ENCODE measurements at regions not wholly inside any gene's neighbourhood (a gene's known extent, or its start where the extent isn't known, plus 50 kb on each side); places are given as distances from the start of the nearest gene placed in this dataset.

DNA sequence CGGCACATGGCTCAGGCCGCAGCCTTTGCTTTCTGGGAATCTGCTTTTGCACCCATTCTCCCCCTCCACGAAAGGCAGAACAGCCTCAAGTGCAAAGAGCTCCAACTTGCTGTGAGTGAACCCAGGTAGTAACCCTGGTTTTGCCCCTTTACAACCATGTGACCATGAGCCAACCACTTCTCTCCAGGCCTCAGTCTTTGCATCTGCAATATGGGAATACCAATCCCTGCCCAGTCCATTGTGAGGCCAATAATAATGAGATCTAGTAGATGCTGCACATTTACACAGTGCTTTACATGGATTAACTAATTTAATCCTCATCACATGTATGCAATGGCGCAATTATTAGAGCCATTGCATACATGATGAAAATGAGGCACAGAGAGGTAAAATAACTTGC, 108.9 kb upstream of the MYL2 start:
- H3K4me1 ChIP-seq (ENCODE audit: control insufficient read depth in 1 of 2, insufficient read depth in 2 of 2, low read length in 2 of 2): no peaks in the 10 kb centered on the region
- no peak overlapping the region for H3K18ac ChIP-seq (ENCODE audit: low read length)
- H3K14ac ChIP-seq (ENCODE audit: low read length): no peak overlapping the region
- H3K23ac ChIP-seq (ENCODE audit: low read length): no peak overlapping the region
- no peak overlapping the region for H2AFZ ChIP-seq (ENCODE audit: insufficient read depth, low read length, poor library complexity)
- H2BK120ac ChIP-seq (ENCODE audit: insufficient read depth, low read length, poor library complexity): no peak overlapping the region
- no CpG with 5 or more reads among the region's 4 CpGs for whole genome bisulfite sequencing (ENCODE audit: extremely low coverage, insufficient coverage, insufficient read length)
- H3K79me2 ChIP-seq (ENCODE audit: control insufficient read depth, insufficient read depth, low read length, poor library complexity): no peaks in the 10 kb centered on the region
- H3K9me3 ChIP-seq (ENCODE audit: insufficient read depth, low read depth, low read length): no peaks in the 10 kb centered on the region
- H2AK5ac ChIP-seq (ENCODE audit: low read length): no peak overlapping the region
- H2BK12ac ChIP-seq (ENCODE audit: low read length): no peak overlapping the region
- H3K4me3 ChIP-seq (ENCODE audit: low read depth, low read length): no peak overlapping the region
- H4K12ac ChIP-seq (ENCODE audit: low read depth, low read length): no peak overlapping the region
- no peak overlapping the region for H4K8ac ChIP-seq (ENCODE audit: low read depth, low read length)
- no peaks in the 10 kb centered on the region for H3K36me3 ChIP-seq (ENCODE audit: control insufficient read depth in 1 of 2, insufficient read depth in 2 of 2, low read length in 2 of 2)
- H3K4ac ChIP-seq (ENCODE audit: low read depth, low read length): no peak overlapping the region
- DNase-seq: no peak
- H3K27me3 ChIP-seq (ENCODE audit: insufficient read depth, low read length): peaks cover 13% of the 10 kb centered on the region
- no peak overlapping the region for H3K9ac ChIP-seq (ENCODE audit: low read length)
- no peak overlapping the region for H4K91ac ChIP-seq (ENCODE audit: low read depth, low read length)
- H2BK5ac ChIP-seq (ENCODE audit: low read depth, low read length, poor library complexity): no peak overlapping the region
- H3K27ac ChIP-seq (ENCODE audit: low read depth, low read length): no peak overlapping the region
- no peak overlapping the region for H3K4me2 ChIP-seq (ENCODE audit: low read length)
- no peaks in the 10 kb centered on the region for H3K79me1 ChIP-seq (ENCODE audit: low read length)

- Histone ChIP-seq H2BK120ac (ENCODE audit: insufficient read depth, low read length, poor library complexity) (no peak overlapping the region), H3K18ac (ENCODE audit: low read length) (no peak overlapping the region), H2AK5ac (ENCODE audit: low read length) (no peak overlapping the region), H3K9me3 (ENCODE audit: insufficient read depth, low read depth, low read length) (no peaks in the 10 kb centered on the region), H3K27ac (ENCODE audit: low read depth, low read length) (no peak overlapping the region), H3K4ac (ENCODE audit: low read depth, low read length) (no peak overlapping the region), H3K4me1 (ENCODE audit: control insufficient read depth in 1 of 2, insufficient read depth in 2 of 2, low read length in 2 of 2) (no peaks in the 10 kb centered on the region), H2BK12ac (ENCODE audit: low read length) (no peak overlapping the region), H4K12ac (ENCODE audit: low read depth, low read length) (no peak overlapping the region), H3K4me2 (ENCODE audit: low read length) (no peak overlapping the region), H3K23ac (ENCODE audit: low read length) (no peak overlapping the region), H3K9ac (ENCODE audit: low read length) (no peak overlapping the region), H3K27me3 (ENCODE audit: insufficient read depth, low read length) (peaks cover 8% of the 10 kb centered on the region), H4K91ac (ENCODE audit: low read depth, low read length) (no peak overlapping the region), H3K79me1 (ENCODE audit: low read length) (no peaks in the 10 kb centered on the region), H2AFZ (ENCODE audit: insufficient read depth, low read length, poor library complexity) (no peak overlapping the region), H3K36me3 (ENCODE audit: control insufficient read depth in 1 of 2, insufficient read depth in 2 of 2, low read length in 2 of 2) (no peaks in the 10 kb centered on the region), H3K14ac (ENCODE audit: low read length) (no peak overlapping the region), H3K4me3 (ENCODE audit: low read depth, low read length) (no peak overlapping the region), H3K79me2 (ENCODE audit: control insufficient read depth, insufficient read depth, low read length, poor library complexity) (no peaks in the 10 kb centered on the region), H2BK5ac (ENCODE audit: low read depth, low read length, poor library complexity) (no peak overlapping the region), H4K8ac (ENCODE audit: low read depth, low read length) (no peak overlapping the region)
- WGBS (ENCODE audit: extremely low coverage, insufficient coverage, insufficient read length): no CpG with 5 or more reads among the region's 2 CpGs
- DNase-seq: no peak
These were observed 108.5 kb upstream of the MYL2 start for GRCh38 chr12:111028830-111029229.

GRCh38 chr12:111027431-111027830, 107.1 kb upstream of the MYL2 start:
- H3K79me2 ChIP-seq (ENCODE audit: control insufficient read depth, insufficient read depth, low read length, poor library complexity): no peaks in the 10 kb centered on the region
- no peak overlapping the region for H3K4ac ChIP-seq (ENCODE audit: low read depth, low read length)
- H2BK12ac ChIP-seq (ENCODE audit: low read length): no peak overlapping the region
- no peak overlapping the region for H4K12ac ChIP-seq (ENCODE audit: low read depth, low read length)
- no peak overlapping the region for H3K14ac ChIP-seq (ENCODE audit: low read length)
- H3K36me3 ChIP-seq (ENCODE audit: control insufficient read depth in 1 of 2, insufficient read depth in 2 of 2, low read length in 2 of 2): no peaks in the 10 kb centered on the region
- H2BK120ac ChIP-seq (ENCODE audit: insufficient read depth, low read length, poor library complexity): no peak overlapping the region
- H3K4me1 ChIP-seq (ENCODE audit: control insufficient read depth in 1 of 2, insufficient read depth in 2 of 2, low read length in 2 of 2): no peaks in the 10 kb centered on the region
- no peaks in the 10 kb centered on the region for H3K9me3 ChIP-seq (ENCODE audit: insufficient read depth, low read depth, low read length)
- H2AK5ac ChIP-seq (ENCODE audit: low read length): no peak overlapping the region
- DNase-seq: no peak
- no peak overlapping the region for H2AFZ ChIP-seq (ENCODE audit: insufficient read depth, low read length, poor library complexity)
- H3K79me1 ChIP-seq (ENCODE audit: low read length): no peaks in the 10 kb centered on the region
- no peak overlapping the region for H3K23ac ChIP-seq (ENCODE audit: low read length)
- no peak overlapping the region for H3K9ac ChIP-seq (ENCODE audit: low read length)
- H4K91ac ChIP-seq (ENCODE audit: low read depth, low read length): no peak overlapping the region
- no peak overlapping the region for H3K18ac ChIP-seq (ENCODE audit: low read length)
- H3K4me2 ChIP-seq (ENCODE audit: low read length): no peak overlapping the region
- H2BK5ac ChIP-seq (ENCODE audit: low read depth, low read length, poor library complexity): no peak overlapping the region
- H3K27ac ChIP-seq (ENCODE audit: low read depth, low read length): no peak overlapping the region
- WGBS (ENCODE audit: extremely low coverage, insufficient coverage, insufficient read length): no CpG with 5 or more reads among the region's 3 CpGs
- no peak overlapping the region for H4K8ac ChIP-seq (ENCODE audit: low read depth, low read length)
- peaks cover under 1% of the 10 kb centered on the region for H3K27me3 ChIP-seq (ENCODE audit: insufficient read depth, low read length)
- no peak overlapping the region for H3K4me3 ChIP-seq (ENCODE audit: low read depth, low read length)

GRCh38 chr12:111025792-111026430, 105.5 kb upstream of the MYL2 start:
- no peak overlapping the region for H3K9ac ChIP-seq (ENCODE audit: low read length)
- H3K9me3 ChIP-seq (ENCODE audit: insufficient read depth, low read depth, low read length): no peaks in the 10 kb centered on the region
- no peaks in the 10 kb centered on the region for H3K4me1 ChIP-seq (ENCODE audit: control insufficient read depth in 1 of 2, insufficient read depth in 2 of 2, low read length in 2 of 2)
- no peak overlapping the region for H3K27ac ChIP-seq (ENCODE audit: low read depth, low read length)
- H3K79me1 ChIP-seq (ENCODE audit: low read length): no peaks in the 10 kb centered on the region
- H3K79me2 ChIP-seq (ENCODE audit: control insufficient read depth, insufficient read depth, low read length, poor library complexity): no peaks in the 10 kb centered on the region
- no peak for DNase-seq
- H2BK120ac ChIP-seq (ENCODE audit: insufficient read depth, low read length, poor library complexity): no peak overlapping the region
- no peaks in the 10 kb centered on the region for H3K36me3 ChIP-seq (ENCODE audit: control insufficient read depth in 1 of 2, insufficient read depth in 2 of 2, low read length in 2 of 2)
- H3K23ac ChIP-seq (ENCODE audit: low read length): no peak overlapping the region
- H2BK5ac ChIP-seq (ENCODE audit: low read depth, low read length, poor library complexity): no peak overlapping the region
- WGBS (ENCODE audit: extremely low coverage, insufficient coverage, insufficient read length): 100% methylated on average over 2 of the region's 8 CpGs
- H3K4ac ChIP-seq (ENCODE audit: low read depth, low read length): no peak overlapping the region
- H3K18ac ChIP-seq (ENCODE audit: low read length): no peak overlapping the region
- H4K12ac ChIP-seq (ENCODE audit: low read depth, low read length): no peak overlapping the region
- H3K14ac ChIP-seq (ENCODE audit: low read length): no peak overlapping the region
- no peak overlapping the region for H2BK12ac ChIP-seq (ENCODE audit: low read length)
- H2AFZ ChIP-seq (ENCODE audit: insufficient read depth, low read length, poor library complexity): no peak overlapping the region
- H3K4me3 ChIP-seq (ENCODE audit: low read depth, low read length): no peak overlapping the region
- no peak overlapping the region for H2AK5ac ChIP-seq (ENCODE audit: low read length)
- H3K27me3 ChIP-seq (ENCODE audit: insufficient read depth, low read length): no peaks in the 10 kb centered on the region
- no peak overlapping the region for H4K8ac ChIP-seq (ENCODE audit: low read depth, low read length)
- H4K91ac ChIP-seq (ENCODE audit: low read depth, low read length): no peak overlapping the region
- H3K4me2 ChIP-seq (ENCODE audit: low read length): no peak overlapping the region
